HG02623 (cell line): ENCODE measurements at regions not wholly inside any gene's neighbourhood (a gene's known extent, or its start where the extent isn't known, plus 50 kb on each side); places are given as distances from the start of the nearest gene placed in this dataset.
"Not testable (repeated sequence)": the region's sequence is repeated elsewhere in the genome, so short reads cannot be mapped to it uniquely, and the experiment has no call there.

Experiments
- ATAC-seq: cut with Tn5 transposase; IDR thresholded peaks from one replicate; pipeline ENCODE4 v1.9.1; 2021; ENCODE audit warnings: moderate library complexity; ENCODE audit not compliant: unreplicated experiment

DNA sequence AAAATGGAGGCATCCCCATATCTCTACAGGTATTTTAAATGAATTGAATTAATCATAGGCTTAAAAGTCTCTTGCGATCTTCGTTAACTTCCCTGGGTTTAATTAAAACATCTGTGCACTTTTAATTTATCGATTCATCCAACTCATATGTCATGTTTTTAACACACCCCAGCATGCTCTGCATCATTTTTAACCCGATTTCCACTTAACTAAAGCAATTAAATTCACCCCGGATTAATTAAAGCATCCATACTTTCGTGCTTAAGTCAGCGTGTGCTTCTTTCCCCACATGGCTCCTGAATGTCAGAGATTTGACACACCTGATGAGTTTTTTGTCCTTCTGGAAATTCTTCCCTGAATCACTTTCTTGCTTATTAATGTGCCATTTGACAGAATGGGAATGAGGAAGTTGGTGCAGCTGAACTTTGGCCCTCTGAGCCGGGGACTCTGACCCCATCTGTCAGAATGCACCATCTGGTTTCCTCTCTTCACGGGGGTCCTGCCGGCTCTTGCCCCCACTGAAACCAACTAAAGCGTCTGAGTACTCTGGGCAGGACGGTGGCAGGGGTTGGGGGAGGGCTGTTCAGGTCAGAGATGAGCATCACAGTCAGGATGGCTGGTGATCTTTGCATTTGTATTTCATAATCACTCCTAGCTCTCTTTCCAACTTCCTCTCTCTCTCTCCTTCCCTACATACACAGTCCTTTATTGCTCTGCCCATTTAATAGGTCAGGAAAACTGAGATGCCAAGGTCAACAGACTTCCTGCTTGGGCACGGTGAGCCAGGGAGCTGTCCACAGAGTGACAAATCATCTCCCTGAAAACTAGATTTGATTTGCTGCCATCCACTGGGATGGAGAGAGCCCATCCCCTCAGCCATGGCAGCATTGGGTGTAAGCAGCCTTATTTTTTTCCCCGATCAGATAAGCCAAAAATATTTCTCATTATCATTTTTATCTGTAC is 180.3 kb upstream of the WWC1 start:
- ATAC-seq: no peak

DNA sequence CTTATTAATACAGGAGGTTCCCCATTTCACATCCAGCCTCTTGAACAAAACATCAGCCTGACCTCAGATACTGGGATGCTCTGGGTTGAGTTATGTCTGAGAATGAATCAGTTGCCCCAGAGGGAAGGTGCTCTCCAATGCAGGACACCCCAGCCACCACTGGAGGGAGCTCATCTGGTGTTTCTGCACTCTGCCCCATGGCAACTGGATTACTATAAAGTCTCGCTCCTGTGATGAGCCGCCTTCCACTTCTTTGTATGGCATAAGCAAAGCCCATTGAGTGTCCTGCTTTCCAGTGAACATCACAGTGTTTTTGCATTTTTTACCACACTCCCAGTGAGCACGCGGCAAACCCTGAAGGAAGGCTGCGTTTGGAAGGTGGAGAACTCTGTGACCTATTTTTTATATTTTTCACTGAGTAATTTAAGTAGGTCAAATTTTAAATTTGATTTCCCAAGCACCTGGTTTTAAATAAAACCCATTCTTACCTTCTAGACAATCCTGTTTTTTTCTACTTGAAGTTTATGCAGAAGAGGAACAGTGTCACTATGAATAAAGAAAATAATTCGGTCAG is 176.9 kb upstream of the WWC1 start:
- ATAC-seq: peak; percentile 98

DNA sequence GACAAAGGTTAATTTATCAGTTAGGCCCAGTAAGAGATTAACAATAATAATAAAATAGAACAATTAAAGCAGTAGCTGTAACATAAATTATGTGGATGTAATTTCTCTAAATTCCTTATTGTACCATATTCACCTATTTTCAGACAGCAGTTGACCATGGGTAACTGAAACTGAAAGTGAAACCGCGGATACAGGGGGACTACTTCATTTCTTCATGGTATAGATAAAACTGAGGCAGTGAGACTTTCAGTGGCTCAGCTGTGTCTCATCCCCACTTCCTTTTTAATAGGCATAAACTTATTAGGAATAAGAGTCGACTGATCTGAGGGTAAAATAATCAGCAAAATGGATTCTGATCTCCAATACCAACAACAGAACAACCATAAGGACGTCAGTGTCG is 174.0 kb upstream of the WWC1 start:
- no peak for ATAC-seq

DNA sequence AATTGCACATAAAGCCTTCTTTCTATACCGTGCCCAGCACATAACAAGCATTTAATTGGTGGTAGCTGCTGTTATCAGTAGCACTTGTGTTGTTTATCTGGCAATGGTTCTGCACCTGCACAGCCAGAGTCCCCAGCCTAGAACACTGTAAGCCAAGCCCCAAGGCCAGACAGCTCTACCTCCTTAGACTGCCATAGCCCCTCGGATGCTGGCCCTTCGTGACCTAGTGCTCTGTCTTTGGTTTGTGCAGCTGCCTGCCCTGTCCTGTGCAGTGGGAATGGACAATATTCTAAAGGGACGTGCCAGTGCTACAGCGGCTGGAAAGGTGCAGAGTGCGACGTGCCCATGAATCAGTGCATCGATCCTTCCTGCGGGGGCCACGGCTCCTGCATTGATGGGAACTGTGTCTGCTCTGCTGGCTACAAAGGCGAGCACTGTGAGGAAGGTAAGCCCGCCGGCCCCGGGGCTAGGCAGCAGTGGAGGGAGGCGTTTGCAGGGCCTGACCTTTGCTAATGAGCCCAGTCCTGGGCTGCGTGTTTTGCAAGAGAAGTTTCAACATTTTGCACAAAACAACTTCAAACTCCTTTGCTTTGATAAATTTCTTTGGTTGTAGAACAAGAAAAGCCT is 173.3 kb upstream of the WWC1 start:
- no peak for ATAC-seq

- ATAC-seq: no peak
These were observed 170.9 kb upstream of the WWC1 start for GRCh38 chr5:168120401-168121137.

DNA sequence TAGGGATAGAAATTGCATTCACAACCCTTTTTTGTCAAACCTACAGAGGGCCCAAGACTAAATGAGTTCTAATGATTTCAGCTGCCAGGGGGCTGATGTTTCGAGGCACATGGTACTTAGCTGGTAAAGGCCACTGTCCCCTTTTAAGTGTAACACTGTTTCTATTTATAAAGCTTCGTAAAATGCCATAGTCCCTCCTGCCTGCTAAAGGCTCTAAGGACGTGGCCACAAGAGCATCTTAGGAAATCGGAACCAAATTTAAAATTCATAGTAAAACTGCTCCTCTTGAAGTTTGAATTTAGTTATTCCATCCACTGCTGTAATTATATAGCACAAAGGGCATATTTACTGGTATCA is 170.3 kb upstream of the WWC1 start:
- no peak for ATAC-seq

DNA sequence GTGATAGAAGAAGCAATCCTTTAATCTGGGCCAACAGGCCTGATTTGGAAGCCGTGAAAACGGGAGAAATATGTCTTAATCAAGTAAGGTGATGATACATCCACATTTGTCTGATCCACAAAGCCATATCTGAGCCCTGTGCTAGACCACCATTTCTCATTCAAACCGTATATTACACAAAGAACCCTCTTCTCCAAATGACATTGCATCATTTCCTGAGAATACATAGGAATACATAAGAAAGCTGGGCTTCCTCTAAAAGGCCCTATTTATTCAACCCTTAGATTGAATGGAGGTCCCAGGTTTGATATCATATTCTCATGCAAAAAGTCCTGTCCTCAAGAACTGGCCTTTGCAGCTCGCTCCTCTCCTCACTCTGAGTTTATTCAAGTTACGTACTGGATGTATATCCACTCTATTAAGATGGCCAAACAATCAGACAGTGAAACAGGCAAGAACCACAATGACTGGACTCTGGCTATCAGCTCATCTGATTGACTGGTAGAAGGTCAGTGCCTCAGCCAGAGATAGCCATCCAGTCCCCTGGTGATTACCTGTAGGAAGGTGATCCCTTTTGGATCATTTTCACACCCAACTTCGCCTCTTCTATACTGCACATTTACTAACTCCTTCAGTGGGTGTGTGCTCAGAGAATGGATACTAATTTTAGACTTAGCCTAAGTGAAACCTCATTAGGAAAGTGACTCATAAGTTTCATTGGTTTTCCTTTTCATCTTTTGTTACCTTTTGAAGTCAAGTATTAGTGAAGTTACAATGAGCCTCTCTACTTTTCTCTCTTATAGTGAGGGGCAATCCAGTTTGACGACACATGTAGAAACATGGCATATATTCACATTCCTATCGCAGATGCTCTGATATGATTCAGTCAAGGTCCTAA is 167.6 kb upstream of the WWC1 start:
- ATAC-seq: peak; percentile 86

DNA sequence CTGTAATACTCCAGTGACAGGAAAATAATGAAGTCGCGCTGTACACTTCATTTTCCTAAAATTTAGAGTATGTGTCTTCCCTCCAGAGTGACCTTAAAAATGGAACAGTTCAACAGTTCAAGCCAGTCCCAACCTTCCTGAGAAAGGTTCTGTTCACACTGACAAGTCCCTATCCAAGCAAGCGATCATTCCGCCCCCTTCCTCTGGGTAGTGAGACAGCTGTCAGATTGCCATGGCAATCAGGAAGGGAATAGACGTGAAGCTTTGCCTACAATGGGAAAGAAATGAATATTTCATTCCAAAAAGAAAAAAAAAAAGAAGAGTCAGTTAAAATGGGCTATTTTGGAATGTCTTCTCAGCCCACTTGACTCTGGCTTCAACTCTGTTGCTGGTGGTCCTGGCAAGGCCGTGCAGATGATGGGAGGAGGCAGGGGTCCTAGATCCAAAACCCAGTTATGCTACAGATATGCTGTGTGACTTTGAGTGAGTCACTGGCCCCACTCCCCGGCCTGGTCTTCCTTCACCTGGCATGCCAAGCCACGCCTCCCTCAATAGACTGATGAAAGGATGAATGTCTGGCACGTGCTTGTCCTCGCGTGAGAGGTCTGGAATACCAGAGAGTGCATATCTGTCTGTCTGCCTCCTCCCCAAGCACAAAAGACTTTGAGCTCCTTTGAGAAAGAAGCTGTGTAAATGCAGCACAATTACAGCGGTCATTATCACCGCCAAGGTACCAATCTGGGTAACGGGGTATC is 165.8 kb upstream of the WWC1 start:
- ATAC-seq: no peak

GRCh38 chr5:168126606-168127005 is 164.8 kb upstream of the WWC1 start:
- no peak for ATAC-seq

- ATAC-seq: no peak
These were observed 163.3 kb upstream of the WWC1 start for GRCh38 chr5:168128111-168128510.

- no peak for ATAC-seq
These were observed 162.9 kb upstream of the WWC1 start for GRCh38 chr5:168128557-168128956.

DNA sequence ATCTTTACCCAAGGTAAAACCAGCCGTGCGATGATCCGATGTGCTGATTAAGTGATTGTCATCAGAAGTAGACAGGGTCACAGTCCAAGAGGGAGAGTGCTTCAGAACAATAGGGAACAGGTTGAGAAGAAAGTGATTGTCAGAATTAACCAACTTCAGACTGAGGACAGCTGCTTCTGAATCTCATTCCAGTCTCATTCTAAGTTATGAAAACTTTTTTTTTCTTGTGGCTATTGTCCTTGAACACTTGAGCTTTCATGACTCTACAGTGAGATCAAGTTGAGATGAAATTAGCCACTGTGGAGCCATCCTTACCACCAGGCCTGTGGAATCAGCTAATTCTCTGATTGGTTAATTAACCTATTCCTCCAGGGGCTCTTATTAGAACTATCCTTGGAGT is 159.9 kb upstream of the WWC1 start:
- ATAC-seq: no peak

- ATAC-seq: no peak
These were observed 159.2 kb upstream of the WWC1 start for GRCh38 chr5:168132241-168132641.

- peak; percentile 97 for ATAC-seq
These were observed 155.5 kb upstream of the WWC1 start for GRCh38 chr5:168135897-168136296.

DNA sequence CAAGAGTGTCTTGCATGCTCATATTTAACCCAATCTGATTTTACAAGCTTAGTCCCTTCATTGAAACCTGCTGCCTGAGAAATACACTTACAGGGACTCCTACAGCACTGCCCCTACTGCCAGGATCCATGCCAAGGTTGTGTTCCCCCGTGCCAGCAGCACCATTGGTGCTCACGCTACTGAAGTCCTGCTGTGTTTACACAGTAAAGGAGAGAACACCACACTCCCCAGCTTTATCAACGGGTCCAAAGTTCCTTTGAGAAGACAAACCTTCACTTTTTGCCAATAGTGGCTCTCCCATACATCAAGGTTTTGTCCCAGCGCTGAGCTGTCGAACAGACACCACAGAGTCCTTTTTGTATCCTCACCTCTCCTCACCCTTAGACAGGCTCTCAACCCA is 155.1 kb upstream of the WWC1 start:
- peak; percentile 9 for ATAC-seq

DNA sequence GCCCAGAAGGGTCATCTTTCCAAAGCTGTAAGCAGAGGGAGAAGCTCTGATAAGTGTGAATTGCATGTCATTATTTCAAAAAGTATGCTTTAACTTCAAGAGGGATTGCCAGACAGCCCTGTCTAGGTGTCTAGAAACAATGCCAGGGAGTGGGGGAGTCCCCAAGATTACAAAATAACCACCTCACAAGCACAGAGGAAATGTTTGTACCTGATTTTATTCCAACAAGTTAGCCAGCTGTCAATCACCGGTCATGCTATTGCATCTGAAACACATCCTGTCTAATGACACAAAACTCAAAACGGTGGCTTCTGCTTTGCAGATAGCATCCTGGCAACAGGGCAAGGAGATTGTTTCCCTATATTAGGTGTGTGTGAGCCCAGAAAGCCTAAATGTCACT is 154.2 kb upstream of the WWC1 start:
- ATAC-seq: no peak

GRCh38 chr5:168140241-168140640 is 151.2 kb upstream of the WWC1 start:
- ATAC-seq: no peak

- ATAC-seq: no peak
These were observed 149.0 kb upstream of the WWC1 start for GRCh38 chr5:168142402-168142801.

DNA sequence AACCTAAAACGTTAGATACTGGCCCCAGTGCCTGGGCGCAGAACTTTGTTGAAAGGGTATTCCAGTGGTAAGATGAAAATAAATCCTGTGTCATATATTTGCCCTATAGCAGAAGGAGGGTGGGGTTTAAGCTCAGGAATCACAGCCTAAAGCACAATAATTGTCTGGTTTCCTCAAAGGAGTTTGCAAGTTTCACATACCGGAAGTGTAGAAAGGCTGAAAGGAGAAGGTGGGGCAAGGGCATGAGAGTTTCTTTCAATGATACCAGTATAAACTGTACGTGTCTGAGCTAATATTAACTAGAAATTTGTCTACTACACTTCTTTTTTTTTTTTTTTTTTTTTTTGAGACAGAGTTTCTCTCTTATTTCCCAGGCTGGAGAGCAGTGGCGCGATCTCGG is 147.9 kb upstream of the WWC1 start:
- not testable (repeated sequence) for ATAC-seq

- no peak for ATAC-seq
These were observed 144.3 kb upstream of the WWC1 start for GRCh38 chr5:168147106-168147505.
